ENCODE measurements at regions not wholly inside any gene's neighbourhood (a gene's known extent, or its start where the extent isn't known, plus 50 kb on each side); places are given as distances from the start of the nearest gene placed in this dataset.

DNA sequence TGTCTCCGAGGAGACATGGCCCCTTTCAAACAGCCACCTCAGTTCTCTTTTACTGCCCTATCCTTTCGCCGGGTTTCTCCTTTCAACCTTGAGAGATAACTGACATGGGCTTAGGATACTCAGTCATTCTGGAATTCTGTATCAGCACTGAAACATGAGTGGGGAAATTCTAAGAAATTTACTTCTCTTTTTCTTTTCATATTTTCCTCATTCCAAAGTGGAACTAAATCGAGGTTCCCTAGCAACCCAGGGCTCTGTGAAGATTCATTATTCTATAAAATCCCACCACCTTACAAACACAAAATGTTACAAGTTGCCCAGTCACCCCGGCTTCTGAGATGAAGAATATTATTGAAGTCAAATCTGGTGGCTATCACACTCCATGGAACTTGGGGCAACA lies 319.2 kb downstream of the ENC1 start:
- TF ChIP-seq, protein P1, sequence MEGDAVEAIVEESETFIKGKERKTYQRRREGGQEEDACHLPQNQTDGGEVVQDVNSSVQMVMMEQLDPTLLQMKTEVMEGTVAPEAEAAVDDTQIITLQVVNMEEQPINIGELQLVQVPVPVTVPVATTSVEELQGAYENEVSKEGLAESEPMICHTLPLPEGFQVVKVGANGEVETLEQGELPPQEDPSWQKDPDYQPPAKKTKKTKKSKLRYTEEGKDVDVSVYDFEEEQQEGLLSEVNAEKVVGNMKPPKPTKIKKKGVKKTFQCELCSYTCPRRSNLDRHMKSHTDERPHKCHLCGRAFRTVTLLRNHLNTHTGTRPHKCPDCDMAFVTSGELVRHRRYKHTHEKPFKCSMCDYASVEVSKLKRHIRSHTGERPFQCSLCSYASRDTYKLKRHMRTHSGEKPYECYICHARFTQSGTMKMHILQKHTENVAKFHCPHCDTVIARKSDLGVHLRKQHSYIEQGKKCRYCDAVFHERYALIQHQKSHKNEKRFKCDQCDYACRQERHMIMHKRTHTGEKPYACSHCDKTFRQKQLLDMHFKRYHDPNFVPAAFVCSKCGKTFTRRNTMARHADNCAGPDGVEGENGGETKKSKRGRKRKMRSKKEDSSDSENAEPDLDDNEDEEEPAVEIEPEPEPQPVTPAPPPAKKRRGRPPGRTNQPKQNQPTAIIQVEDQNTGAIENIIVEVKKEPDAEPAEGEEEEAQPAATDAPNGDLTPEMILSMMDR (IDR thresholded peaks at IDR 0.05), result no peak
- no peak overlapping the region for H3K4me2 ChIP-seq (ENCODE audit: low read length)
- no peaks in the 10 kb centered on the region for H3K79me2 ChIP-seq
- no peaks in the 10 kb centered on the region for H3K27me3 ChIP-seq (ENCODE audit: control insufficient read depth, insufficient read depth, low read length)
- H3K36me3 ChIP-seq (ENCODE audit: control insufficient read depth, insufficient read depth, low read length), result no peaks in the 10 kb centered on the region
- H2AFZ ChIP-seq, result peak overlapping the region; percentile 25
- no peak overlapping the region for H3K9ac ChIP-seq
- H3K27ac ChIP-seq, result peak overlapping the region; percentile 40
- no peak overlapping the region for H3K4me3 ChIP-seq (ENCODE audit: low read depth, low read length)
- H3K4me1 ChIP-seq, result peaks cover 42% of the 10 kb centered on the region
- H3K9me3 ChIP-seq (ENCODE audit: control insufficient read depth, low read length), result no peaks in the 10 kb centered on the region

DNA sequence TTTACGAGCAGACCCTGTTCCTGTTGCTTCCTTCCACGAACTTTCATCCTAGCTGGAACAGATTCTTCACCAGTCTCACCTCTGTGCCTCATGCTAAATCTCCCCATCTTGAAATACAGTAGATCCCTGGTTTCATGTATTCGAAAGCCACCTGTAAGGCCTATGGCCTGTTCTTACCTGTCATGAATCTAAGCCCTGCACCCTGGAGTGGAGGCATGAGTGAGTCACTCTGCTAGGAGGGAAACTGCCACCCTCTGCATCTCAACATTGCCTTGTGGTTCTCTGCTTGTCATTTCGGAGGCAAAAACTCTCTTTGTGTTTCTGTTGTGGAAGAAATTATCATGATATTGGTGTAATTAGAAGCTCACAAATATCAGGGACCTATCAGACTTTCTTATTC lies 320.0 kb downstream of the ENC1 start:
- Histone ChIP-seq H3K4me3 (ENCODE audit: low read depth, low read length) (no peak overlapping the region), H2AFZ (no peak overlapping the region), H3K36me3 (ENCODE audit: control insufficient read depth, insufficient read depth, low read length) (no peaks in the 10 kb centered on the region), H3K9me3 (ENCODE audit: control insufficient read depth, low read length) (no peaks in the 10 kb centered on the region), H3K27ac (no peak overlapping the region), H3K4me1 (peaks cover 49% of the 10 kb centered on the region), H3K9ac (no peak overlapping the region), H3K4me2 (ENCODE audit: low read length) (no peak overlapping the region), H3K27me3 (ENCODE audit: control insufficient read depth, insufficient read depth, low read length) (no peaks in the 10 kb centered on the region), H3K79me2 (no peaks in the 10 kb centered on the region)
- TF ChIP-seq, protein P1 (IDR thresholded peaks at IDR 0.05), result no peak

DNA sequence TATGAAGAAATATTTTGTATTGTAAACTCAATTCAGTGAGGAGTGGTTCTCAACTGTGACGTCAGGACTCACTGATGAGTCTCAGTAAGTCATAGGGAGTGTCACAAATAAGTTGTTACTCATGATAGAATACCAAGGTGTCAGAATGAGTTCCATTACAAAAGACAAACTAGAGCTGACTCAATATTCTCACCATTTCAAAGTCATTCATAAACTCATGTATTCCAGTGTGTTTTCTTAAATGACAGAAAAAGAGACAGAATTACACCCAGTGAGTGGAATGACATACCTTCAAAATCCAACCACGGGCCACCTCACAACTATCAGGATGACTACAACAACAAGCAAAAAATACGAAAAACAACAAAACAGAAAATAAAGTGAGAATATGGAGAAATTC lies 321.5 kb downstream of the ENC1 start:
- Histone ChIP-seq H3K4me2 (ENCODE audit: low read length) (peak overlapping the region; percentile 40), H3K79me2 (no peaks in the 10 kb centered on the region), H3K36me3 (ENCODE audit: control insufficient read depth, insufficient read depth, low read length) (no peaks in the 10 kb centered on the region), H3K4me1 (peaks cover 60% of the 10 kb centered on the region), H3K9ac (no peak overlapping the region), H2AFZ (peak overlapping the region; percentile 18), H3K27ac (peak overlapping the region; percentile 96), H3K27me3 (ENCODE audit: control insufficient read depth, insufficient read depth, low read length) (no peaks in the 10 kb centered on the region), H3K9me3 (ENCODE audit: control insufficient read depth, low read length) (no peaks in the 10 kb centered on the region), H3K4me3 (ENCODE audit: low read depth, low read length) (peak overlapping the region; percentile 15)
- TF ChIP-seq, protein P1 (IDR thresholded peaks at IDR 0.05), result no peak

DNA sequence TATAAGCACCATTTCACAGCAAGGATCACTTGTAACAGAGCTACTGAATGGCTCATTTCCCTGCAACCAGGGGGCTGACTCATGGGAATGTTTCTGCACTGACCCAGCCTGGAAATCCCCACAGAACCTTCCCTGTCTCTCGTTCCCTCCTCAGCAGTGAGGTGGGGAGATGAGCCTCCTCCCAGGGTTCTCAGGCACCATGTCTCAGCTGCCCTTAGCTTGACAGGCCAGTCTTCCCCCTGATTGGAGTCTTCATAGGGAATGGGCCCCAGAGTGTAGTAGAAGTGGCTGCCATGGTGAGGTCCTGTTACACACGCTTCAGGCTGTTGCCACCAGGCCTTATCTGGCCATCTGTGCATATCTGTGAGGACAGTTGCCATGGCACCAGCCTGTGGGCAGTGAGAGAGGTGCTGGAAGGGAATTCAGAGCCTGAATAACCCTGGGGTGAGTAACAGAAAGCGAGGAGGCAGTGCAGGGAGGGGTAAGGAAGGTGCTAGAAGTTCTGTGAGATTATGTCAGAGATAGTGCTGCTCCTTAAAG lies 324.4 kb downstream of the ENC1 start:
- Histone ChIP-seq H3K36me3 (ENCODE audit: control insufficient read depth, insufficient read depth, low read length) (no peaks in the 10 kb centered on the region), H3K79me2 (no peaks in the 10 kb centered on the region), H3K9me3 (ENCODE audit: control insufficient read depth, low read length) (no peaks in the 10 kb centered on the region), H3K4me1 (peaks cover 52% of the 10 kb centered on the region), H3K27me3 (ENCODE audit: control insufficient read depth, insufficient read depth, low read length) (no peaks in the 10 kb centered on the region), H3K4me2 (ENCODE audit: low read length) (peak overlapping the region; percentile 53), H3K4me3 (ENCODE audit: low read depth, low read length) (peak overlapping the region; percentile 24), H3K9ac (no peak overlapping the region), H3K27ac (peak overlapping the region; percentile 96), H2AFZ (peak overlapping the region; percentile 84)
- TF ChIP-seq, protein P1 (IDR thresholded peaks at IDR 0.05), result peak; percentile 25

DNA sequence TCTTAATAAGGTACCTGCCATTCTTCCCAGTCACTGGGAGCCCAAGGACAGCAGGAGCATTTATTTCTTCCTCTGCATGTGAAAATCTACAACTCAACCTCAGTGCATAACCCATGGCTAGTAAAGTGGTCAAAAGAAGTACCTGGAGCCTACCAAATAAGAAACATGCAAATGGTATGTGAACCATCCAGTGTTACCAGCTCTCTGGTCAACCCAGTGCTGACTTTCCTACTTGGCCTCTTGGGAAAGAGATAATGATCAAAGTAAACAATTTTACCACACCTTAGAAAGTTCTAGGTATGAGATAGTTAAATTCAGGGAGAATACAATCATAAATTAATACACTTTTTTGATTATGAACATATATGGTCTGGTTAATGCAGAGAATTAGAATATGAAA lies 325.6 kb downstream of the ENC1 start:
- H2AFZ ChIP-seq, result peak overlapping the region; percentile 14
- H3K4me2 ChIP-seq (ENCODE audit: low read length), result peak overlapping the region; percentile 53
- no peaks in the 10 kb centered on the region for H3K27me3 ChIP-seq (ENCODE audit: control insufficient read depth, insufficient read depth, low read length)
- no peaks in the 10 kb centered on the region for H3K36me3 ChIP-seq (ENCODE audit: control insufficient read depth, insufficient read depth, low read length)
- peaks cover 59% of the 10 kb centered on the region for H3K4me1 ChIP-seq
- H3K27ac ChIP-seq, result peak overlapping the region; percentile 96
- H3K79me2 ChIP-seq, result no peaks in the 10 kb centered on the region
- H3K9ac ChIP-seq, result no peak overlapping the region
- TF ChIP-seq, protein P1 (IDR thresholded peaks at IDR 0.05), result no peak
- H3K4me3 ChIP-seq (ENCODE audit: low read depth, low read length), result no peak overlapping the region
- H3K9me3 ChIP-seq (ENCODE audit: control insufficient read depth, low read length), result no peaks in the 10 kb centered on the region

All from parathyroid adenoma (tissue), 2 donors.